Smooth muscle cell (in vitro differentiated cells): ENCODE measurements at regions not wholly inside any gene's neighbourhood (a gene's known extent, or its start where the extent isn't known, plus 50 kb on each side); places are given as distances from the start of the nearest gene placed in this dataset.
"Not testable (repeated sequence)": the region's sequence is repeated elsewhere in the genome, so short reads cannot be mapped to it uniquely, and the experiment has no call there.

Experiments
- DNase-seq: peaks from one replicate; lab custom pipeline; 2025; ENCODE audit not compliant: unreplicated experiment; lab: John Stamatoyannopoulos, UW
- H2AFZ ChIP-seq: fragments of 200-600 bp; sonication (generic); 2 replicates; pipeline ENCODE4 v1.6.0; 2016; ENCODE audit warnings: antibody characterized with exemption, low read depth, mild to moderate bottlenecking
- H3F3A ChIP-seq: fragments of 200-600 bp; sonication (generic); 2 replicates; pipeline ENCODE4 v1.6.0; 2017; ENCODE audit warnings: antibody characterized with exemption, low read depth
- H3K27ac ChIP-seq: fragments of 200-600 bp; sonication (generic); 2 replicates; pipeline ENCODE4 v1.5.1; 2016; ENCODE audit warnings: low read depth, mild to moderate bottlenecking
- H3K27me3 ChIP-seq: fragments of 200-600 bp; sonication (generic); 2 replicates; pipeline ENCODE4 v1.6.1; 2016; ENCODE audit warnings: low read depth, mild to moderate bottlenecking
- H3K36me3 ChIP-seq: fragments of 200-600 bp; sonication (generic); 2 replicates; pipeline ENCODE4 v1.5.1; 2016; ENCODE audit warnings: low read depth
- H3K4me1 ChIP-seq: fragments of 200-600 bp; sonication (generic); 2 replicates; pipeline ENCODE4 v1.5.1; 2016; ENCODE audit warnings: low read depth
- H3K4me2 ChIP-seq: fragments of 200-600 bp; sonication (generic); 2 replicates; pipeline ENCODE4 v1.6.0; 2016; ENCODE audit warnings: mild to moderate bottlenecking
- H3K4me3 ChIP-seq: fragments of 200-600 bp; sonication (generic); 2 replicates; pipeline ENCODE4 v1.5.1; 2016; ENCODE audit warnings: mild to moderate bottlenecking
- H3K79me2 ChIP-seq: fragments of 200-600 bp; sonication (generic); 2 replicates; pipeline ENCODE4 v1.6.0; 2016; ENCODE audit warnings: low read depth, mild to moderate bottlenecking
- H3K9ac ChIP-seq: fragments of 200-600 bp; sonication (generic); 2 replicates; pipeline ENCODE4 v1.6.0; 2016; ENCODE audit warnings: low read depth
- H3K9me3 ChIP-seq: fragments of 200-600 bp; sonication (generic); replicated peaks from 2 replicates; pipeline ENCODE4 v1.5.1; 2016; ENCODE audit warnings: low read depth
- H4K20me1 ChIP-seq: fragments of 200-600 bp; sonication (generic); 2 replicates; pipeline ENCODE4 v1.6.0; 2016; ENCODE audit warnings: low read depth
- CTCF ChIP-seq: fragments of 200-600 bp; sonication (generic); IDR thresholded peaks from 2 replicates; pipeline ENCODE4 v1.5.1; 2017; ENCODE audit warnings: borderline replicate concordance, mild to moderate bottlenecking, antibody characterized with exemption; ENCODE audit not compliant: insufficient read depth, poor library complexity, severe bottlenecking
- WGBS: methylation state at CpG from one replicate; pipeline ENCODE4 v1.1.7; 2016; ENCODE audit warnings: low lambda C conversion rate; 5-methylcytosine and 5-hydroxymethylcytosine counted together

GRCh38 chr4:3874028-3874415 lies 107.8 kb downstream of the ADRA2C start:
- Histone ChIP-seq H3K79me2 (no peaks in the 10 kb centered on the region), H3K27ac (no peak overlapping the region), H4K20me1 (no peaks in the 10 kb centered on the region), H3K27me3 (peaks cover 73% of the 10 kb centered on the region), H3K4me2 (no peak overlapping the region), H3K9ac (no peak overlapping the region), H3K36me3 (no peaks in the 10 kb centered on the region), H2AFZ (no peak overlapping the region), H3K4me3 (no peak overlapping the region), H3K9me3 (no peaks in the 10 kb centered on the region), H3F3A (no peaks in the 10 kb centered on the region), H3K4me1 (no peaks in the 10 kb centered on the region)
- 89% methylated on average over 16 of the region's 16 CpGs for WGBS
- DNase-seq: no peak
- TF ChIP-seq CTCF: no peak

- H3K4me3 ChIP-seq: no peak overlapping the region
- no peaks in the 10 kb centered on the region for H4K20me1 ChIP-seq
- no peaks in the 10 kb centered on the region for H3K4me1 ChIP-seq
- H3K27ac ChIP-seq: no peak overlapping the region
- no peak for DNase-seq
- no peaks in the 10 kb centered on the region for H3F3A ChIP-seq
- no peaks in the 10 kb centered on the region for H3K9me3 ChIP-seq
- H3K27me3 ChIP-seq: peaks cover 73% of the 10 kb centered on the region
- H3K9ac ChIP-seq: no peak overlapping the region
- no peaks in the 10 kb centered on the region for H3K79me2 ChIP-seq
- H2AFZ ChIP-seq: no peak overlapping the region
- TF ChIP-seq CTCF: no peak
- 84% methylated on average over 11 of the region's 11 CpGs for WGBS
- H3K36me3 ChIP-seq: no peaks in the 10 kb centered on the region
- H3K4me2 ChIP-seq: no peak overlapping the region
Measured at GRCh38 chr4:3874525-3875110, 108.4 kb downstream of the ADRA2C start.

GRCh38 chr4:3875466-3875865 lies 109.3 kb downstream of the ADRA2C start:
- 80% methylated on average over 4 of the region's 4 CpGs for WGBS
- no peaks in the 10 kb centered on the region for H3F3A ChIP-seq

GRCh38 chr4:3876057-3876845 lies 110.1 kb downstream of the ADRA2C start:
- H3K27me3 ChIP-seq: peaks cover 68% of the 10 kb centered on the region
- 86% methylated on average over 14 of the region's 24 CpGs for WGBS

More at GRCh38 chr4:3875466-3875865, 109.3 kb downstream of the ADRA2C start:
- Histone ChIP-seq H3K4me1 (no peaks in the 10 kb centered on the region), H2AFZ (no peak overlapping the region), H3K4me2 (no peak overlapping the region), H3K27me3 (peaks cover 73% of the 10 kb centered on the region), H3K9me3 (no peaks in the 10 kb centered on the region), H4K20me1 (no peaks in the 10 kb centered on the region), H3K9ac (no peak overlapping the region), H3K79me2 (no peaks in the 10 kb centered on the region), H3K27ac (no peak overlapping the region), H3K4me3 (no peak overlapping the region), H3K36me3 (no peaks in the 10 kb centered on the region)
- no peak for DNase-seq
- no peak for TF ChIP-seq CTCF

More at GRCh38 chr4:3876057-3876845, 110.1 kb downstream of the ADRA2C start:
- not testable (repeated sequence) for H4K20me1 ChIP-seq, H3K4me3 ChIP-seq, H3K4me2 ChIP-seq, DNase-seq, H2AFZ ChIP-seq, H3K79me2 ChIP-seq, H3K36me3 ChIP-seq, H3K4me1 ChIP-seq, H3K9me3 ChIP-seq, H3K27ac ChIP-seq, H3F3A ChIP-seq, H3K9ac ChIP-seq
